OCI-LY1 (cell line): ENCODE measurements at regions not wholly inside any gene's neighbourhood (a gene's known extent, or its start where the extent isn't known, plus 50 kb on each side); places are given as distances from the start of the nearest gene placed in this dataset.

ENCODE experiments used
- CTCF ChIP-seq: fragments of 200-600 bp; sonication (generic), shearing (Covaris generic); IDR thresholded peaks from 2 replicates; pipeline ENCODE4 v1.5.1; 2017; ENCODE audit warnings: mild to moderate bottlenecking, antibody characterized with exemption, low read length, moderate library complexity, mixed read lengths
- EZH2 ChIP-seq: fragments of 200-600 bp; sonication (generic), shearing (Covaris generic); IDR thresholded peaks from 2 replicates; pipeline ENCODE4 v1.8.0; 2017; ENCODE audit warnings: borderline replicate concordance, mixed run types, mild to moderate bottlenecking, antibody characterized with exemption, low read length, moderate library complexity, mixed read lengths

GRCh38 chr14:101313268-101313667 is 248.0 kb upstream of the DIO3 start:
- TF ChIP-seq CTCF (no peak), EZH2 (no peak)
